ENCODE measurements at regions not wholly inside any gene's neighbourhood (a gene's known extent, or its start where the extent isn't known, plus 50 kb on each side); places are given as distances from the start of the nearest gene placed in this dataset.

GRCh38 chr3:182019926-182020325, 308.2 kb downstream of the SOX2 start:
- TF ChIP-seq EZH2 (IDR thresholded peaks at IDR 0.05; ENCODE audit: borderline replicate concordance, low read depth, low read length, severe bottlenecking), result no peak
- TF ChIP-seq, protein P1, sequence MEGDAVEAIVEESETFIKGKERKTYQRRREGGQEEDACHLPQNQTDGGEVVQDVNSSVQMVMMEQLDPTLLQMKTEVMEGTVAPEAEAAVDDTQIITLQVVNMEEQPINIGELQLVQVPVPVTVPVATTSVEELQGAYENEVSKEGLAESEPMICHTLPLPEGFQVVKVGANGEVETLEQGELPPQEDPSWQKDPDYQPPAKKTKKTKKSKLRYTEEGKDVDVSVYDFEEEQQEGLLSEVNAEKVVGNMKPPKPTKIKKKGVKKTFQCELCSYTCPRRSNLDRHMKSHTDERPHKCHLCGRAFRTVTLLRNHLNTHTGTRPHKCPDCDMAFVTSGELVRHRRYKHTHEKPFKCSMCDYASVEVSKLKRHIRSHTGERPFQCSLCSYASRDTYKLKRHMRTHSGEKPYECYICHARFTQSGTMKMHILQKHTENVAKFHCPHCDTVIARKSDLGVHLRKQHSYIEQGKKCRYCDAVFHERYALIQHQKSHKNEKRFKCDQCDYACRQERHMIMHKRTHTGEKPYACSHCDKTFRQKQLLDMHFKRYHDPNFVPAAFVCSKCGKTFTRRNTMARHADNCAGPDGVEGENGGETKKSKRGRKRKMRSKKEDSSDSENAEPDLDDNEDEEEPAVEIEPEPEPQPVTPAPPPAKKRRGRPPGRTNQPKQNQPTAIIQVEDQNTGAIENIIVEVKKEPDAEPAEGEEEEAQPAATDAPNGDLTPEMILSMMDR (IDR thresholded peaks at IDR 0.05; ENCODE audit: extremely low read depth in 1 of 2, insufficient read depth in 1 of 2, low read depth in 1 of 2, low read length in 2 of 2), result no peak
- TF ChIP-seq POLR2A (IDR thresholded peaks at IDR 0.05; ENCODE audit: low read depth, low read length), result no peak
